K562 (cell line): ENCODE measurements at regions not wholly inside any gene's neighbourhood (a gene's known extent, or its start where the extent isn't known, plus 50 kb on each side); places are given as distances from the start of the nearest gene placed in this dataset.

Source experiments
- ARID4B ChIP-seq: sonication (generic); formaldehyde crosslinking; IDR thresholded peaks from 2 replicates; pipeline ENCODE4 v1.8.0; 2022; ENCODE audit warnings: mild to moderate bottlenecking, missing genetic modification reagents
- ATF7 ChIP-seq: fragments of 450-650 bp; IDR thresholded peaks from 2 replicates; pipeline ENCODE4 v1.7.1; 2014; ENCODE audit warnings: mild to moderate bottlenecking, moderate library complexity
- GATAD2B ChIP-seq: fragments of 450-650 bp; IDR thresholded peaks from 2 replicates; pipeline ENCODE4 v1.6.1; 2017; ENCODE audit warnings: mild to moderate bottlenecking, borderline replicate concordance
- GTF3C2 ChIP-seq: IDR thresholded peaks from 3 replicates; pipeline ENCODE4 v1.6.1; 2011; ENCODE audit warnings: borderline replicate concordance, mild to moderate bottlenecking, moderate library complexity; ENCODE audit not compliant: insufficient read length; ENCODE audit errors: extremely low read depth
- MCM3 ChIP-seq: fragments of 450-650 bp; IDR thresholded peaks from 2 replicates; pipeline ENCODE4 v1.6.1; 2016
- RBBP5 ChIP-seq: fragments of 200-600 bp; sonication (generic); IDR thresholded peaks from 2 replicates; pipeline ENCODE4 v1.6.1; 2012; ENCODE audit warnings: borderline replicate concordance, mild to moderate bottlenecking, low read length, control low read depth, inconsistent platforms; ENCODE audit not compliant: insufficient read depth, poor library complexity, severe bottlenecking
- SREBF2 ChIP-seq: sonication (generic); formaldehyde crosslinking; IDR thresholded peaks from 2 replicates; pipeline ENCODE4 v1.4.0; 2020; ENCODE audit warnings: mild to moderate bottlenecking, missing genetic modification reagents
- TAF1 ChIP-seq: IDR thresholded peaks from 2 replicates; pipeline ENCODE4 v1.6.1; 2011; ENCODE audit warnings: mild to moderate bottlenecking, low read length, moderate library complexity; ENCODE audit not compliant: insufficient read depth, control insufficient read depth, severe bottlenecking; ENCODE audit errors: extremely low read depth
- YY1 ChIP-seq, 3 experiments: IDR thresholded peaks; 2 replicates each; pipeline ENCODE4 v1.6.1; 2011; ENCODE audit warnings: low read length in 2 of 3, mild to moderate bottlenecking in 2 of 3, moderate library complexity in 2 of 3, borderline replicate concordance in 1 of 3, control low read depth in 1 of 3, low read depth in 1 of 3; ENCODE audit not compliant: insufficient read depth in 3 of 3, insufficient replicate concordance in 2 of 3, control insufficient read depth in 1 of 3, insufficient read length in 1 of 3; ENCODE audit errors: extremely low read depth in 1 of 3
- ZFX ChIP-seq: sonication (generic); formaldehyde crosslinking; IDR thresholded peaks from 2 replicates; pipeline ENCODE4 v1.8.0; 2022; ENCODE audit warnings: mild to moderate bottlenecking, missing genetic modification reagents, moderate library complexity
- ZNF274 ChIP-seq: IDR thresholded peaks from 2 replicates; pipeline ENCODE4 v1.6.1; 2011; ENCODE audit warnings: low read depth, mild to moderate bottlenecking, low read length, moderate library complexity, borderline replicate concordance
- TF ChIP-seq, protein P1 (sequence below): fragments of 250-450 bp; sonication (Bioruptor Pico); IDR thresholded peaks from 2 replicates; pipeline ENCODE4 v1.8.0; 2021; ENCODE audit warnings: mild to moderate bottlenecking, moderate library complexity

DNA sequence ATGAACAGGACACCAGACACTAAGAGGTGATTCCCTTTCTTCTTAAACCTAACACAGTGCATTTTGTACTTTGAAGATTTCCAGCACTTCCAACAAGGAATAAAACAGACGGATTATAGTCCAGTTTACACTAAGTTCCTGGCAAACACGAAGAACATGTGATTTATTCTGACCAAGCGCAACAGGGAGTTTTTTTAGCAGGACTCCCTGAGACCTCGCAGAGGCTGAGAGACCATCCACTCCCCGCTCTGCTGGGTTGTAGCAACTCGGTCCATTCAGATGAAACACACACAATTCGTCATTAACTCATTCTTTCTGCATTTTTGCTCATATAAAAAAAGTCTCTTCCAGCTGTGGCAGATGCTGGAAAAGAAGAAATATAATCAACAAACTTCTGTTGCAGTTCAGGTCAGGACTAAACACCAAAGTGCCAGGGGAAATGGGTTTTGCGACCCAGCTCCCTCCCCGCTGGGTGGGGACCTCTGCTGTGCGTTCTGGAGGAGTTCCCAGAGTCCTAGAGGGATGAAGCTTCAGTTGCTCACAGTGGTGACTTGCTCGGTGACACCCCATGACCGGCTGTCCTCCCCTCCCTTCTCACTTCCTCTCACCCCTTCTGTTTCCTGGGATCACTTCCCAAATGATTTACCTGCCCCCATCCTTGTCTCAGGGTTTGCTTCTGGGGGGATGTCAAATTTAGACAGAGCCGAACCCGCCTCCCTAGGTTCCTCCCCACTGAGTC is 52.5 kb downstream of the KCNF1 start:
- TF ChIP-seq ATF7 (no peak), GTF3C2 (no peak), ZNF274 (no peak), YY1 (IDR thresholded peaks at IDR 0.05; ENCODE audit: borderline replicate concordance in 1 of 3, control insufficient read depth in 1 of 3, extremely low read depth in 1 of 3, insufficient read depth in 3 of 3, insufficient read length in 1 of 3, insufficient replicate concordance in 2 of 3, low read depth in 1 of 3, low read length in 2 of 3) (no peak), GATAD2B (no peak), ARID4B (CRISPR knock-in tag) (no peak), MCM3 (no peak), TAF1 (no peak), ZFX (CRISPR knock-in tag) (no peak), RBBP5 (no peak), SREBF2 (CRISPR knock-in tag) (no peak)
- TF ChIP-seq, protein P1, sequence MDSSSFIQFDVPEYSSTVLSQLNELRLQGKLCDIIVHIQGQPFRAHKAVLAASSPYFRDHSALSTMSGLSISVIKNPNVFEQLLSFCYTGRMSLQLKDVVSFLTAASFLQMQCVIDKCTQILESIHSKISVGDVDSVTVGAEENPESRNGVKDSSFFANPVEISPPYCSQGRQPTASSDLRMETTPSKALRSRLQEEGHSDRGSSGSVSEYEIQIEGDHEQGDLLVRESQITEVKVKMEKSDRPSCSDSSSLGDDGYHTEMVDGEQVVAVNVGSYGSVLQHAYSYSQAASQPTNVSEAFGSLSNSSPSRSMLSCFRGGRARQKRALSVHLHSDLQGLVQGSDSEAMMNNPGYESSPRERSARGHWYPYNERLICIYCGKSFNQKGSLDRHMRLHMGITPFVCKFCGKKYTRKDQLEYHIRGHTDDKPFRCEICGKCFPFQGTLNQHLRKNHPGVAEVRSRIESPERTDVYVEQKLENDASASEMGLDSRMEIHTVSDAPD (CRISPR knock-in tag): no peak
